K562 (cell line): ENCODE measurements at regions not wholly inside any gene's neighbourhood (a gene's known extent, or its start where the extent isn't known, plus 50 kb on each side); places are given as distances from the start of the nearest gene placed in this dataset.

Source experiments
- CBX2 ChIP-seq: fragments of 200-600 bp; sonication (generic); IDR thresholded peaks from one replicate; pipeline ENCODE4 v1.6.1; 2012; ENCODE audit warnings: mild to moderate bottlenecking, low read length, inconsistent platforms; ENCODE audit not compliant: insufficient read depth, poor library complexity, severe bottlenecking
- CCNT2 ChIP-seq: IDR thresholded peaks from 2 replicates; pipeline ENCODE4 v1.6.1; 2011; ENCODE audit warnings: borderline replicate concordance, low read depth, mild to moderate bottlenecking, moderate library complexity, mixed read lengths, low read length; ENCODE audit not compliant: insufficient read length; ENCODE audit errors: extremely low read depth
- HDGF ChIP-seq: fragments of 450-650 bp; IDR thresholded peaks from 2 replicates; pipeline ENCODE4 v1.6.1; 2016
- JUN ChIP-seq, 2 experiments: sonication (generic) in 1 of 2; formaldehyde crosslinking in 1 of 2; IDR thresholded peaks; 2 replicates each; pipeline versions ENCODE4 v1.6.1 to v1.8.0; 2012 to 2022; ENCODE audit warnings: borderline replicate concordance in 2 of 2, mild to moderate bottlenecking in 2 of 2, improper control_type of control experiment in 1 of 2, low read depth in 1 of 2, low read length in 1 of 2, missing genetic modification reagents in 1 of 2
- MAFG ChIP-seq: fragments of 450-650 bp; conservative IDR thresholded peaks from 2 replicates; pipeline ENCODE4 v1.6.1; 2016; ENCODE audit warnings: missing genetic modification characterization, missing compliant biosample characterization
- MCM3 ChIP-seq: fragments of 450-650 bp; IDR thresholded peaks from 2 replicates; pipeline ENCODE4 v1.6.1; 2016
- OTX1 ChIP-seq: fragments of 450-650 bp; formaldehyde crosslinking; IDR thresholded peaks from 2 replicates; pipeline ENCODE4 v1.4.0; 2022; ENCODE audit warnings: mild to moderate bottlenecking
- SIN3A ChIP-seq, 2 experiments: fragments of 150-350 bp in 1 of 2; IDR thresholded peaks; 2 replicates each; pipeline ENCODE4 v1.6.1; 2011 to 2016; ENCODE audit warnings: borderline replicate concordance in 2 of 2, low read depth in 2 of 2, low read length in 2 of 2, mild to moderate bottlenecking in 2 of 2, moderate library complexity in 2 of 2; ENCODE audit not compliant: control insufficient read depth in 1 of 2
- SOX6 ChIP-seq: fragments of 450-650 bp; IDR thresholded peaks from 2 replicates; pipeline ENCODE4 v1.6.1; 2014; ENCODE audit warnings: mild to moderate bottlenecking
- ZFP1 ChIP-seq: fragments of 450-650 bp; formaldehyde crosslinking; IDR thresholded peaks from 2 replicates; pipeline ENCODE4 v1.4.0; 2020; ENCODE audit warnings: mild to moderate bottlenecking, mixed read lengths
- ZNF175 ChIP-seq: fragments of 200-800 bp; sonication (Bioruptor generic); IDR thresholded peaks from 2 replicates; pipeline ENCODE4 v1.6.1; 2016; ENCODE audit warnings: low read depth, mild to moderate bottlenecking, missing genetic modification characterization, missing compliant biosample characterization
- ZNF282 ChIP-seq: sonication (generic); formaldehyde crosslinking; IDR thresholded peaks from 2 replicates; pipeline ENCODE4 v1.8.1; 2023; ENCODE audit warnings: missing genetic modification reagents
- ZNF311 ChIP-seq: fragments of 250-450 bp; sonication (Bioruptor Pico); IDR thresholded peaks from 2 replicates; pipeline ENCODE4 v1.4.0; 2020; ENCODE audit warnings: mild to moderate bottlenecking, moderate library complexity
- ZNF408 ChIP-seq: fragments of 250-450 bp; sonication (Bioruptor Pico); IDR thresholded peaks from 2 replicates; pipeline ENCODE4 v1.4.0; 2020; ENCODE audit warnings: low read depth, mild to moderate bottlenecking, moderate library complexity
- ZSCAN29 ChIP-seq: fragments of 450-650 bp; IDR thresholded peaks from 2 replicates; pipeline ENCODE4 v1.6.1; 2017
- TF ChIP-seq, protein P1 (sequence below): fragments of 450-650 bp; formaldehyde crosslinking; IDR thresholded peaks from 2 replicates; pipeline ENCODE4 v1.4.0; 2020; ENCODE audit warnings: mild to moderate bottlenecking, moderate library complexity
- TF ChIP-seq, protein P2 (sequence below), 3 experiments: fragments of 200-800 bp in 1 of 3; sonication (Bioruptor generic) in 1 of 3; sonication (generic) in 1 of 3; formaldehyde crosslinking in 1 of 3; IDR thresholded peaks; 2 replicates each; pipeline versions ENCODE4 v1.6.1 to v1.8.0; 2016 to 2022; ENCODE audit warnings: mild to moderate bottlenecking in 2 of 3, missing compliant biosample characterization in 2 of 3, missing genetic modification characterization in 2 of 3, missing genetic modification reagents in 1 of 3
- TF ChIP-seq, protein P3 (sequence below): sonication (generic); formaldehyde crosslinking; IDR thresholded peaks from 2 replicates; pipeline ENCODE4 v1.8.0; 2022; ENCODE audit warnings: mild to moderate bottlenecking, missing genetic modification reagents
- TF ChIP-seq, protein P4 (sequence below): fragments of 450-650 bp; formaldehyde crosslinking; conservative IDR thresholded peaks from 2 replicates; pipeline ENCODE4 v1.4.0; 2022; ENCODE audit warnings: mild to moderate bottlenecking, missing genetic modification characterization
- TF ChIP-seq, protein P5 (sequence below): fragments of 450-650 bp; IDR thresholded peaks from 2 replicates; pipeline ENCODE4 v1.6.1; 2018; ENCODE audit warnings: mild to moderate bottlenecking, low read depth; ENCODE audit not compliant: partially characterized antibody

DNA sequence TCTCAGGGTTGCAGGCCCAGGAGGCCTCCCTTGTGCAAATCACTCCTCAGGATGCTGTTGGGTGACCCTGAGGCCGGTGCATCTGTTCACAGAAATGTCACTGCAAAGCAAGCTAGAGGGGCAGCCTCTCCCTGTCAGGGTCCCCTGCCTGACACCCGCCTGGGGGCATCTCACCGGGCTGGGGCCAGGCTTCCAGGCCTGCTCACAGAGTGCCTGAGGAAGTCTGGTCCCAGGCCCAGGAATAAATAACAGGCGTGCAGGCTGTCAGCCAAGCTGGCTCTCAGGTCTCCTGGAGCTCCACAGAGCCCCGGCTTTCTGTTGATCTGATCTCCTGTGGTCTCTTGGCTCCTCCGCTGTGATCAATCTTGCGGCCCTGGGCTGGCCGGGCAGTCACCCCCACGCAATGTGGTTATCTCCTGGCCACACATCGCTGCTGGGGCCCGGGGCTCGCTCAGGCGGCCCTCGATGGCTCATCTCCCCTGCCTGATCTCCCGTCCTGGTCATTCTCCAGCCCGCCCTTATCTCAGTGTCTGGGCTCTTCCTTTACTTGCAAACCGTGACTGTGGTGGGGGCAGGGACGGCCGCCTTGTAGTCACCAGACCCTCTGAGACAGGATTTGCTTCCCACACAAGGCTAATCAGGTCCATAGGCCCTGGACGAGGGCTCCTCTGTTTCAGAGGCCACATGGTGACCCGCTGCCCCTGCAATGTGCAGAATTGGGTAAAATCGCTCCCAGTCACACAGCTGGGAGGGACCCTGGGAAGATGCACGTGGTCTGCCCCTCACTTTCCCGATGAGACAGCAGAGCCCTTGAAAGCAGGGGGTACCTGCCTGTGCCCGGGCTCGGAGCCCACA, 231.2 kb upstream of the GSE1 start (continued):
- TF ChIP-seq SIN3A (IDR thresholded peaks at IDR 0.05; ENCODE audit: borderline replicate concordance in 2 of 2, control insufficient read depth in 1 of 2, low read depth in 2 of 2, low read length in 2 of 2) (peak; percentile 43 to 81; a peak in 2 of 4 replicates), MCM3 (no peak), ZNF311 (CRISPR knock-in tag) (peak; percentile 80; the same call in 1 of the 2 replicates), ZNF175 (CRISPR knock-in tag) (peak; percentile 93), ZSCAN29 (no peak), ZNF408 (CRISPR knock-in tag) (no peak), HDGF (no peak; the same call in none of the 2 replicates), OTX1 (CRISPR knock-in tag) (0 out of 2 replicates have a peak, but pooled peaks have one; percentile 54), CBX2 (no peak), MAFG (tag) (peak; percentile 39), ZNF282 (CRISPR knock-in tag) (no peak), SOX6 (peak; percentile 99), CCNT2 (peak; percentile 100), ZFP1 (no peak), JUN (IDR thresholded peaks at IDR 0.05; ENCODE audit: borderline replicate concordance, low read depth, low read length) (peak; percentile 90), JUN (CRISPR knock-in tag; IDR thresholded peaks at IDR 0.05; ENCODE audit: borderline replicate concordance) (no peak)
- TF ChIP-seq, protein P1, sequence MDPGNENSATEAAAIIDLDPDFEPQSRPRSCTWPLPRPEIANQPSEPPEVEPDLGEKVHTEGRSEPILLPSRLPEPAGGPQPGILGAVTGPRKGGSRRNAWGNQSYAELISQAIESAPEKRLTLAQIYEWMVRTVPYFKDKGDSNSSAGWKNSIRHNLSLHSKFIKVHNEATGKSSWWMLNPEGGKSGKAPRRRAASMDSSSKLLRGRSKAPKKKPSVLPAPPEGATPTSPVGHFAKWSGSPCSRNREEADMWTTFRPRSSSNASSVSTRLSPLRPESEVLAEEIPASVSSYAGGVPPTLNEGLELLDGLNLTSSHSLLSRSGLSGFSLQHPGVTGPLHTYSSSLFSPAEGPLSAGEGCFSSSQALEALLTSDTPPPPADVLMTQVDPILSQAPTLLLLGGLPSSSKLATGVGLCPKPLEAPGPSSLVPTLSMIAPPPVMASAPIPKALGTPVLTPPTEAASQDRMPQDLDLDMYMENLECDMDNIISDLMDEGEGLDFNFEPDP, result no peak
- TF ChIP-seq, protein P2, sequence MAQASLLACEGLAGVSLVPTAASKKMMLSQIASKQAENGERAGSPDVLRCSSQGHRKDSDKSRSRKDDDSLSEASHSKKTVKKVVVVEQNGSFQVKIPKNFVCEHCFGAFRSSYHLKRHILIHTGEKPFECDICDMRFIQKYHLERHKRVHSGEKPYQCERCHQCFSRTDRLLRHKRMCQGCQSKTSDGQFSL (CRISPR knock-in tag; IDR thresholded peaks at IDR 0.05), result peak; percentile 80; the same call in 1 of the 2 replicates
- TF ChIP-seq, protein P2 (tag; IDR thresholded peaks at IDR 0.05), result peak in 1 of 2 experiments; percentile 87; a peak in 1 of 4 replicates
- TF ChIP-seq, protein P3, sequence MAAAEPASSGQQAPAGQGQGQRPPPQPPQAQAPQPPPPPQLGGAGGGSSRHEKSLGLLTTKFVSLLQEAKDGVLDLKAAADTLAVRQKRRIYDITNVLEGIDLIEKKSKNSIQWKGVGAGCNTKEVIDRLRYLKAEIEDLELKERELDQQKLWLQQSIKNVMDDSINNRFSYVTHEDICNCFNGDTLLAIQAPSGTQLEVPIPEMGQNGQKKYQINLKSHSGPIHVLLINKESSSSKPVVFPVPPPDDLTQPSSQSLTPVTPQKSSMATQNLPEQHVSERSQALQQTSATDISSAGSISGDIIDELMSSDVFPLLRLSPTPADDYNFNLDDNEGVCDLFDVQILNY (CRISPR knock-in tag), result no peak
- TF ChIP-seq, protein P4, sequence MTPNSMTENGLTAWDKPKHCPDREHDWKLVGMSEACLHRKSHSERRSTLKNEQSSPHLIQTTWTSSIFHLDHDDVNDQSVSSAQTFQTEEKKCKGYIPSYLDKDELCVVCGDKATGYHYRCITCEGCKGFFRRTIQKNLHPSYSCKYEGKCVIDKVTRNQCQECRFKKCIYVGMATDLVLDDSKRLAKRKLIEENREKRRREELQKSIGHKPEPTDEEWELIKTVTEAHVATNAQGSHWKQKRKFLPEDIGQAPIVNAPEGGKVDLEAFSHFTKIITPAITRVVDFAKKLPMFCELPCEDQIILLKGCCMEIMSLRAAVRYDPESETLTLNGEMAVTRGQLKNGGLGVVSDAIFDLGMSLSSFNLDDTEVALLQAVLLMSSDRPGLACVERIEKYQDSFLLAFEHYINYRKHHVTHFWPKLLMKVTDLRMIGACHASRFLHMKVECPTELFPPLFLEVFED, result peak; percentile 80
- TF ChIP-seq, protein P5, sequence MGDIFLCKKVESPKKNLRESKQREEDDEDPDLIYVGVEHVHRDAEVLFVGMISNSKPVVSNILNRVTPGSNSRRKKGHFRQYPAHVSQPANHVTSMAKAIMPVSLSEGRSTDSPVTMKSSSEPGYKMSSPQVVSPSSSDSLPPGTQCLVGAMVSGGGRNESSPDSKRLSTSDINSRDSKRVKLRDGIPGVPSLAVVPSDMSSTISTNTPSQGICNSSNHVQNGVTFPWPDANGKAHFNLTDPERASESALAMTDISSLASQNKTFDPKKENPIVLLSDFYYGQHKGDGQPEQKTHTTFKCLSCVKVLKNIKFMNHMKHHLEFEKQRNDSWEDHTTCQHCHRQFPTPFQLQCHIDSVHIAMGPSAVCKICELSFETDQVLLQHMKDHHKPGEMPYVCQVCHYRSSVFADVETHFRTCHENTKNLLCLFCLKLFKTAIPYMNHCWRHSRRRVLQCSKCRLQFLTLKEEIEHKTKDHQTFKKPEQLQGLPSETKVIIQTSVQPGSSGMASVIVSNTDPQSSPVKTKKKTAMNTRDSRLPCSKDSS, result no peak
